CD4-positive, alpha-beta T cell treated with Interleukin-4 for 1 hour (primary cell): ENCODE measurements at regions not wholly inside any gene's neighbourhood (a gene's known extent, or its start where the extent isn't known, plus 50 kb on each side); places are given as distances from the start of the nearest gene placed in this dataset.

Source experiments
- DNase-seq, 2 donors: peaks; one replicate each; pipeline ENCODE4 v3.0.0-alpha.2; 2020 to 2022

DNA sequence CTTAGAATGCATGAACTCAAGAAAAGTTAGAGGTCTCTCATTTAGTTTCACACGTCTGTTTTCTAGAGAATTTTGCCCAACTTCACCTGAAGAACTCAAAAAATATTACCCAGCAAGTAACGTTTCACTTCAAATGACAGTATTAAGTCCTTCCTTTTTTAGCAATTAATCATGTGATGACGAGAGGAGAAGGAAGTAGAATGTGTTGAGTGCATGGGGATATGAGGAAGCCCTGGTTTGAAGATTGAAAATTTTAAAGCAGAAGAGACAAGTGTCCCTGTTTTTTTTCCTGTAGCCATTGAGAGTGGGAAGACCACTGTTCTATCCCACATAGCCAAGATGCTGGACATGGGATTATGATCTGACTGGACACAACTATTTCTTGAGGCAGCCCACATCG, 406.3 kb upstream of the CPEB2 start:
- no peak for DNase-seq

GRCh38 chr4:14596437-14596836, 405.8 kb upstream of the CPEB2 start:
- no peak for DNase-seq

DNA sequence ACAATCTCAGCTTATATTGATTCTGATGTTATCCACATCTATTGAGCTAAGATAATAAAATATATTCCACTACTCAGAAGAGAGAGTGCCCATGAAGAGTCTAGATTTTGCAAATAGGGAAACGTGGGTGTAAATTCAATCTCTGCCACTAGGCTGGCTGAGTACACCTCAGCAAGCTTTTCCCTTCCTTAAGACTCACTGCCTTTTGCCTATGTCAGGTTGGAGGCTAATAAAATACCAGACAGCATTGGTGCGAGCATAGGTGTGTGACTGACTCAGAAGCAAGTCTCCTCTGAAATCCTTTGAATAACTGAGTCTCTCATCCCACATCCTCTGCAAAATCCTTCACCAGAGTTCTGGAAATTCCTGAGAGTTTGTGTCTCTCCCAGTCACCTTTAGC, 405.4 kb upstream of the CPEB2 start:
- no peak for DNase-seq

DNA sequence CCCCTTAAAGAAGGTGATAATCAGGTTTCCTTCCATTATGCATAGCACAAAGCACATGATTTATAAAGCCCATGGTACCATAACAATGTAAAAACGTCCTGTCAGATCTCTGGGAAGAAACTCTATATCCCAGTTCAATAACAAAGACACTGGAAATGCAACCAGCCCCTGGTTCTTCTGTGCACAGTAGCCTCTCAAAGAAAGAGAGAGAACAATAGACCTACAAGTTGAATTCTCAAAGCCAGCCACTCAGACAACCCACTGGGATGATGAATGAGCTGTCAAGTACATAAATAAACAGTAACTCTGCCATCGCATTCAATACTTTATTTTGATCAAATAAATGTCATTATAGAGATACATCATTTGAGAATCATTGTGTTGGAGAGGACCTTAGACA, 400.1 kb upstream of the CPEB2 start:
- DNase-seq = no peak

- DNase-seq = no peak
These were observed 395.3 kb upstream of the CPEB2 start for GRCh38 chr4:14607001-14607400.

DNA sequence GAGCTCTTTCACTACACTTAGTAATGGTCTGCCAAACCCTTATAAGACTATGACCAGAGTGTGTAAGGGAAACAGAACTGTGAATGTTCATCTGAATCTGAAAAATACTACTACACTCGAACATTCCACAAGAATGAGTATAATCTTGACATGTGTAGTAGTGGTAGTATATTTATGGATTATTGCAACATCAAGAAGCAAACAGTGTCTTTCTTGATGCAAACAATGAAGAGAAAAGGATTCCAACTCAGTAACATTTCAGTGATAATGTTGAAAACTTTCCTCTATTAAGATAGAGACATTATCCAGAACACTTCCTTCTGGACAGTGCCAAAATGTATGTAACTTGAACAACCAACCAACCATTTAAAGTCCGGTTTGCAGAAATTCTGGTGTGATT, 394.7 kb upstream of the CPEB2 start:
- DNase-seq = no peak

DNA sequence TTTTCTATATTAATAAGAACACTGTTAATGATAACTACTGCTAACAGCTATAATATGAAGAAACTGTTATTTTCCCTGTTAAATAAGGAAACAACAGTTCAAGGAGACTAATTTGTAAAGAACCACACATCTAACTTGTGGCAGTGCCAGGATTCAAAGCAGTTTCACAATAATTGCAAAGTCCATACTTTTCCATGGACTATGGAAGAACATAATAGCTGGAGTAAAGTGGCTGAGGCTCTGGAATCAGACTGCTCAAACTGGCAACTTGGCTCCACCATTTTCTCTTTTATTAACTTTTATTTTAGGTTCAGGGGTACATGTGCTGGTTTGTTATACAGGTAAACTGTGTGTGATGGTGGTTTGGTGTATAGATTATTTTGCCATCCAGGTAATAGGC, 393.7 kb upstream of the CPEB2 start:
- DNase-seq = no peak

- DNase-seq = no peak
These were observed 387.4 kb upstream of the CPEB2 start for GRCh38 chr4:14614840-14615239.

- DNase-seq = no peak
These were observed 386.6 kb upstream of the CPEB2 start for GRCh38 chr4:14615671-14616070.

- DNase-seq = no peak
These were observed 381.6 kb upstream of the CPEB2 start for GRCh38 chr4:14620567-14621141.

GRCh38 chr4:14621731-14622463, 380.4 kb upstream of the CPEB2 start:
- no peak for DNase-seq

GRCh38 chr4:14627038-14627437, 375.2 kb upstream of the CPEB2 start:
- DNase-seq = no peak

GRCh38 chr4:14631806-14632440, 370.4 kb upstream of the CPEB2 start:
- no peak for DNase-seq

GRCh38 chr4:14636563-14636962, 365.7 kb upstream of the CPEB2 start:
- DNase-seq = no peak

- no peak for DNase-seq
These were observed 361.8 kb upstream of the CPEB2 start for GRCh38 chr4:14640476-14640875.

DNA sequence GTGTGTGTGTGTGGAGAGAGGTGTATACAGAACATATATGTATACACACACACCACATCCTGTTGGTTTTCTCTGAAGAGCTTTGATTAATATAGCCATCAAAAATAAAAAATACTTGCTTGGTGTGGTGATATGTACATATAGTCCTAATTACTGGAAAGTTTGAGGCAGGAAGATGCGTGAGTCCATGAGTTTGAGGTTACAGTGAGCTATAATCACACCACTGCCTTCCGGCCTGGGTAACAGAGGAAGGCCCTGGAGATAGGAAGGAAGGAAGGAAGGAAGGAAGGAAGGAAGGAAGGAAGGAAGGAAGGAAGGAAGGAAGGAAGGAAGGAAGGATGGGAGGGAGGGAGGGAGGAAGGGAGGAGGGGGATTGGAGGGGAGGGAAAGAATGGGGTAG, 360.4 kb upstream of the CPEB2 start:
- DNase-seq = no peak

GRCh38 chr4:14644580-14645282, 357.6 kb upstream of the CPEB2 start:
- DNase-seq = no peak

DNA sequence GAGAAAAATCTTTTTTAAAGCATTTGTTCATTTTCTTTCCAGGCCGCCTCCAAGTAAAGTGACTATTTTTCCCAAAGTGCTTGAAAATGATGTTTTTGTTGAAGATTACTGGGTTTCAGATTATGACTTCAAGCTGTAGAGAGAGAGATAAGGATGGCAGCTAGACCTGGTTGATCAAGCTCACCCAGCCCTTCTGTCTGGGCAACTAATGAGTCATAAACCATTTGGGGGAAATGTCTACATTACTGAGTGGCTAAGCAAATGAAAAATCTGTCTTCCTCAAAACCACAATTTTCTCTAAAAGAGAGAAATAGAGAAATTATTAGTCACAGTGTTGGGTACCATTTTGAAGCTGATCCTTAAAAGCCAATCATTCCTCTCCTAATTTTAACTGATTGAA, 355.4 kb upstream of the CPEB2 start:
- DNase-seq = no peak

DNA sequence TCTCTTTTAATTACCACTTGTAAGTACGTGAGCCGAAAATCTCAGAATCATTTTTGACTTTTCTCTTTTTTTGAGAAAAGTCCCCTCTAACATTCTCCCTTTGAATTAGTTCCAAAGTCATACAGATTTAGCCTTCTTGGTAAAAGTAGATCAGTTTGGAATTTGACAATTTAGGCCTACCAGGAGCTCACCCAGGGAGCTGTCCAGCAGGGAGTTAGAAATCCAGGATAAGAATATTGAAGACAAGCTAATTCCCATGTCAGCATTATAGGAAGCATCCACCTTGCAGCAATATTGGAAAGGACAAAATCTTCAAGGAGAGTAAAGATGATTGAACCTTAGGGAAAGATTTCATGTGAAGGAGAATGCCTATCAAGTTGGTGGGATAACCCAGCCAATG, 352.2 kb upstream of the CPEB2 start:
- DNase-seq = no peak

GRCh38 chr4:14652522-14652921, 349.8 kb upstream of the CPEB2 start:
- no peak for DNase-seq

DNA sequence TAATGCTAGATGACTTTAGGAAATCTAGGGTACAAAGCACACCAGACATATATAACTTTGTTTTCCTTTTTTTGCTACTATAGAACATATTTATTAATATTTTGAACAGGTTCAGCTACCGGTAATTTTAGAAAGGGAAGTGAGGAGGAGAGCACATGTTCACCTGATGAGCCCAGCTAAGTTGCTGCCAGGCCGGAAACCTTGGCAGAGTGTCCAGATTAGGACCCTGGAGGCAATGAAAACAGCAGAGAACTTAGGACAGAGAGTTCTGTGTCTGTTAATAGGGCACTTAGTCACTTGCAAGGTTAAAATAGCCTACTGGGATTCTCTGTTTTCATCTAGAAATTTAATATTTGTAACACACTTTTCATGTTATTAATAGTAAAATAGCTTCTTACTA, 348.9 kb upstream of the CPEB2 start:
- DNase-seq = no peak

- no peak for DNase-seq
These were observed 343.0 kb upstream of the CPEB2 start for GRCh38 chr4:14659286-14659685.

- no peak for DNase-seq
These were observed 334.6 kb upstream of the CPEB2 start for GRCh38 chr4:14667624-14668151.

DNA sequence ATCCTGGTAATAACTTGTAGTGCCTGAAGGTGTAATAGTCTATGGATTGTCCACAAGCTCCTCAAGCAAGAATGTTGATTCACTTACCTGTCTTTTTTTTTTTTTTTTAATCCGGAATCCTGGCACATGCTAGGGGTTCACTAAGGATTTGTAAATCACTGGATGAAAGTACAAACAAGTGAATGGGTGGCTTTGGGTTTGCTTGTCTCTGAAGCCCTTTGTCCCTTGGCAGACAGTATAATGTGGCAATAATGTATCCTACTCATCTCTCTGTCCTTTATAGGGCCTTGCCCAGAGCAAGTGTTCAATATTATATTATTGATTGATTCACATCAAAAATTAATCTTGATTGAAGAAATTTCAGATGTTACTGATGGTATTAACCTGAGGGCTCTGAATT, 334.0 kb upstream of the CPEB2 start:
- no peak for DNase-seq
